PC-9 (cell line): ENCODE measurements at regions not wholly inside any gene's neighbourhood (a gene's known extent, or its start where the extent isn't known, plus 50 kb on each side); places are given as distances from the start of the nearest gene placed in this dataset.

Experiments
- BruUV-seq: library from RNA; stranded (reverse); fragments of 400-500 nt; replicated peaks from 2 replicates; lab custom pipeline; 2021; lab: Mats Ljungman, UMichigan
- CTCF ChIA-PET: fragments of 300-600 bp; sonication (Branson Sonifier 250); formaldehyde crosslinking; loops from one replicate; lab custom pipeline; 2022; ENCODE audit warnings: antibody characterized with exemption; lab: Charles Lee
- POLR2A ChIA-PET: fragments of 300-600 bp; sonication (Branson Sonifier 250); formaldehyde crosslinking; loops from one replicate; lab custom pipeline; 2022; ENCODE audit warnings: antibody characterized with exemption; ENCODE audit not compliant: unreplicated experiment; lab: Charles Lee
- DNase-seq, 2 experiments: peaks; one replicate each; pipeline versions ENCODE4 v3.0.0 to v3.0.0-alpha.2; 2015 to 2022; ENCODE audit warnings: mixed read lengths in 1 of 2
- H2AFZ ChIP-seq: fragments of 200-600 bp; sonication (generic); 2 replicates; pipeline ENCODE4 v1.8.1; 2017; ENCODE audit warnings: antibody characterized with exemption
- H3F3A ChIP-seq: fragments of 200-600 bp; sonication (generic); 2 replicates; pipeline ENCODE4 v1.8.1; 2017; ENCODE audit warnings: antibody characterized with exemption, mild to moderate bottlenecking, low read depth; ENCODE audit not compliant: insufficient read depth
- H3K27ac ChIP-seq: fragments of 200-600 bp; sonication (generic); 2 replicates; pipeline ENCODE4 v1.6.1; 2016; ENCODE audit warnings: mixed run types
- H3K27me3 ChIP-seq: fragments of 200-600 bp; sonication (generic); 2 replicates; pipeline ENCODE4 v1.6.1; 2016; ENCODE audit warnings: low read depth, mixed run types; ENCODE audit not compliant: insufficient read depth
- H3K36me3 ChIP-seq: fragments of 200-600 bp; sonication (generic); 2 replicates; pipeline ENCODE4 v1.6.1; 2016; ENCODE audit warnings: low read depth, mixed run types
- H3K4me1 ChIP-seq: fragments of 200-600 bp; sonication (generic); replicated peaks from 2 replicates; pipeline ENCODE4 v1.6.1; 2016; ENCODE audit warnings: mixed run types; ENCODE audit not compliant: insufficient read depth
- H3K4me2 ChIP-seq: fragments of 200-600 bp; sonication (generic); 2 replicates; pipeline ENCODE4 v1.6.1; 2017; ENCODE audit warnings: mixed run types
- H3K4me3 ChIP-seq: fragments of 200-600 bp; sonication (generic); 2 replicates; pipeline ENCODE4 v1.6.1; 2016; ENCODE audit warnings: mixed run types
- H3K79me2 ChIP-seq: fragments of 200-600 bp; sonication (generic); 2 replicates; pipeline ENCODE4 v1.6.1; 2017; ENCODE audit warnings: low read depth, mixed run types
- H3K9me2 ChIP-seq: fragments of 200-600 bp; sonication (generic); 2 replicates; pipeline ENCODE4 v1.8.1; 2017; ENCODE audit warnings: mild to moderate bottlenecking; ENCODE audit not compliant: insufficient read depth
- H3K9me3 ChIP-seq: fragments of 200-600 bp; sonication (generic); 2 replicates; pipeline ENCODE4 v1.8.1; 2016; ENCODE audit warnings: low read depth; ENCODE audit not compliant: insufficient read depth
- H4K20me1 ChIP-seq: fragments of 200-600 bp; sonication (generic); 2 replicates; pipeline ENCODE4 v1.8.1; 2017; ENCODE audit not compliant: insufficient read depth
- EZH2 ChIP-seq: fragments of 200-600 bp; sonication (generic); IDR thresholded peaks from 2 replicates; pipeline ENCODE4 v1.8.0; 2017; ENCODE audit warnings: antibody characterized with exemption, low read depth
- intact Hi-C: fragments of 100-400 bp; cut with micrococcal nuclease; formaldehyde crosslinking; loops from one replicate; pipeline ENCODE4 v1.10.0; 2022; ENCODE audit not compliant: unreplicated experiment
- TF ChIP-seq, protein P1 (sequence below): fragments of 200-600 bp; sonication (generic); conservative IDR thresholded peaks from 2 replicates; pipeline ENCODE4 v1.6.1; 2017; ENCODE audit warnings: mixed run types, antibody characterized with exemption, mild to moderate bottlenecking, moderate library complexity

DNA sequence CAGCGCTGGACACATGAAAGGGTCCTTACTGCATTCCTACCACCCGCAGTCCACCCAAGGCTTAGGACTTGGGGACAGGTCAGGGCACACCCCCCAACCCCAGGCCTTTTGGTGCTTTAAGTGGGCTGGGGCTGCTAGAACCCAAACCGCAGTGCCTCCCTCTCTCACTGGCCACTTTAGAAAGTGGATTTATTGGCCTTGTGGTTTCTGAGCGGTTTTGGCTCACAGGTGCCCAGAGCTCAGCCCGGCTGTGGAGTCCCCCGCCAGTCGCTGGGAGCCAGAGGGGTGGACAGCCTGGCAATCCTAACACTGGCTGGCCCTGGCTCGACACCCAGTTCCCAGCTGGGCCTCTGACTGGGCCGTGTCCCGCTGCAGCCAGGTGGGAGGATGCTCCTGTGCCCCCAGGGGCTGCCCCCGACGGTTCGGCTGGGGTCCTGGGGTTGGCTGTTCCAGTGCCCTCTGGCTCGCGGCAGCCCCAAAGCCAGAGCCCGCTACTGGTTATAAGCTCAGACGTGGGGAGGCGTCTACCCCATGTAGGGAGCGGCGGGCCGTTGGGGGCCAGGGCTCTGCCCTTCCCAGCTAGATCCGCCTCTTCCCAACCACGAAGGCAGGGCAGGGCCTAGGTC lies 65.2 kb upstream of the RNU6ATAC start:
- Histone ChIP-seq H3K4me3 (no peak overlapping the region), H3K36me3 (no peaks in the 10 kb centered on the region), H3K27ac (no peak overlapping the region), H3K9me2 (no peaks in the 10 kb centered on the region), H3K79me2 (no peaks in the 10 kb centered on the region), H4K20me1 (no peaks in the 10 kb centered on the region), H3K9me3 (no peaks in the 10 kb centered on the region), H3K27me3 (peaks cover 87% of the 10 kb centered on the region), H3F3A (no peaks in the 10 kb centered on the region), H2AFZ (no peak overlapping the region), H3K4me1 (no peaks in the 10 kb centered on the region), H3K4me2 (no peak overlapping the region)
- DNase-seq, result no peak
- CTCF ChIA-PET, result no interaction called here
- POLR2A ChIA-PET, result no interaction called here
- TF ChIP-seq EZH2, result no peak
- TF ChIP-seq, protein P1, sequence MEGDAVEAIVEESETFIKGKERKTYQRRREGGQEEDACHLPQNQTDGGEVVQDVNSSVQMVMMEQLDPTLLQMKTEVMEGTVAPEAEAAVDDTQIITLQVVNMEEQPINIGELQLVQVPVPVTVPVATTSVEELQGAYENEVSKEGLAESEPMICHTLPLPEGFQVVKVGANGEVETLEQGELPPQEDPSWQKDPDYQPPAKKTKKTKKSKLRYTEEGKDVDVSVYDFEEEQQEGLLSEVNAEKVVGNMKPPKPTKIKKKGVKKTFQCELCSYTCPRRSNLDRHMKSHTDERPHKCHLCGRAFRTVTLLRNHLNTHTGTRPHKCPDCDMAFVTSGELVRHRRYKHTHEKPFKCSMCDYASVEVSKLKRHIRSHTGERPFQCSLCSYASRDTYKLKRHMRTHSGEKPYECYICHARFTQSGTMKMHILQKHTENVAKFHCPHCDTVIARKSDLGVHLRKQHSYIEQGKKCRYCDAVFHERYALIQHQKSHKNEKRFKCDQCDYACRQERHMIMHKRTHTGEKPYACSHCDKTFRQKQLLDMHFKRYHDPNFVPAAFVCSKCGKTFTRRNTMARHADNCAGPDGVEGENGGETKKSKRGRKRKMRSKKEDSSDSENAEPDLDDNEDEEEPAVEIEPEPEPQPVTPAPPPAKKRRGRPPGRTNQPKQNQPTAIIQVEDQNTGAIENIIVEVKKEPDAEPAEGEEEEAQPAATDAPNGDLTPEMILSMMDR, result no peak
- intact Hi-C loops, result no loop called here
- BruUV-seq, result no TSS peak

GRCh38 chr9:134230092-134230941 lies 66.0 kb upstream of the RNU6ATAC start:
- Histone ChIP-seq H3K9me2 (no peaks in the 10 kb centered on the region), H3K27me3 (peaks cover 82% of the 10 kb centered on the region), H3K79me2 (no peaks in the 10 kb centered on the region), H3F3A (no peaks in the 10 kb centered on the region), H3K27ac (no peak overlapping the region), H2AFZ (no peak overlapping the region), H3K36me3 (no peaks in the 10 kb centered on the region), H3K4me2 (no peak overlapping the region), H3K4me1 (no peaks in the 10 kb centered on the region), H3K9me3 (no peaks in the 10 kb centered on the region), H3K4me3 (no peak overlapping the region), H4K20me1 (no peaks in the 10 kb centered on the region)
- no peak for DNase-seq
- intact Hi-C loops, result no loop called here
- no peak for TF ChIP-seq EZH2
- TF ChIP-seq, protein P1, result no peak
- ChIA-PET CTCF (no interaction called here), POLR2A (no interaction called here)
- BruUV-seq, result no TSS peak

- H3K4me2 ChIP-seq, result no peak overlapping the region
- BruUV-seq, result no TSS peak
- no peaks in the 10 kb centered on the region for H3F3A ChIP-seq
- no peaks in the 10 kb centered on the region for H3K36me3 ChIP-seq
- H3K9me3 ChIP-seq, result no peaks in the 10 kb centered on the region
- TF ChIP-seq EZH2, result no peak
- TF ChIP-seq, protein P1, result no peak
- ChIA-PET CTCF (no interaction called here), POLR2A (no interaction called here)
- intact Hi-C loops, result no loop called here
- no peak for DNase-seq
- no peak overlapping the region for H3K4me3 ChIP-seq
- H3K79me2 ChIP-seq, result no peaks in the 10 kb centered on the region
- no peaks in the 10 kb centered on the region for H3K9me2 ChIP-seq
- no peaks in the 10 kb centered on the region for H3K4me1 ChIP-seq
- no peak overlapping the region for H2AFZ ChIP-seq
- no peak overlapping the region for H3K27ac ChIP-seq
- no peaks in the 10 kb centered on the region for H4K20me1 ChIP-seq
- H3K27me3 ChIP-seq, result peaks cover 76% of the 10 kb centered on the region
These were observed 66.6 kb upstream of the RNU6ATAC start for GRCh38 chr9:134230942-134231325.
